LoVo (cell line): ENCODE measurements at regions not wholly inside any gene's neighbourhood (a gene's known extent, or its start where the extent isn't known, plus 50 kb on each side); places are given as distances from the start of the nearest gene placed in this dataset.
"Not testable (repeated sequence)": the region's sequence is repeated elsewhere in the genome, so short reads cannot be mapped to it uniquely, and the experiment has no call there.

Experiments
- DNase-seq: peaks from one replicate; pipeline ENCODE4 v3.0.0-alpha.2; 2016; ENCODE audit warnings: low spot score

DNA sequence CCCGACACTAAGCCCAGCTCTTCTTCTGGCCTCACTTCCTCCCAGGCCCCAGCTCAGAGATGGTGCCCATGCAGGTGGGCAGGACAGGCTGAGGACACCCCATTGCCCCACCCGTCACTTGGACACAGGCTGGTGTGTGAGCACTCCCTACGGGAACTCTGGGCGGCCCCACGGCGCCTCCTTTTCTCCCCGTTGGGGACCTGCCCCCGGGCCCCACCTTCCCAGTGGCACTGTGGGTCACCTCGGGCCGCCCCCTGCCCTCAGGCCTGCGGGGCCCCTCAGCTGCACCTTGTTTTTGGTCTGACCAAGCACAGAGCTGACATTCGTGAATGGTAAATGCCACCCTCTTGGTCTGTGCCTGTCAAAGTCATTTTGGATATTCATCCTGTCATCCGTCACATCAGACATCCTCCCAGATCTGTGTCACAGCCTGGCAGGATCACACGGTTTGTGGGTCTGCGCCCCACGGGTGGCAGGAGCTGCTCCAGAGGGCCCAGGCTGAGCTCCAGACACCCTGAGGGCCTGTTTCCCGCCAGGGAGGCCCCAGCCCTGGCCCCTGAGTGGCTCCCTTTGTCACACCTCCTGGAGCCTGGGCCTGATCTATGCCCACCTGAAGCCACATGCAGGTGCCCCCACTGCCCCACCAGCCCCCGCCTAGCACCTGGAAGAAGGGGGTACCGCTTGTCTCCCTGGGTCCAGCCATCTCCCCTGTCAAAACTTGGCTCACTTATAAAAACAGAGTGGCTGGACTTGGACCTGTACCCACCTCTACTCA lies 1188.5 kb downstream of the BRD1 start:
- DNase-seq, result no peak

DNA sequence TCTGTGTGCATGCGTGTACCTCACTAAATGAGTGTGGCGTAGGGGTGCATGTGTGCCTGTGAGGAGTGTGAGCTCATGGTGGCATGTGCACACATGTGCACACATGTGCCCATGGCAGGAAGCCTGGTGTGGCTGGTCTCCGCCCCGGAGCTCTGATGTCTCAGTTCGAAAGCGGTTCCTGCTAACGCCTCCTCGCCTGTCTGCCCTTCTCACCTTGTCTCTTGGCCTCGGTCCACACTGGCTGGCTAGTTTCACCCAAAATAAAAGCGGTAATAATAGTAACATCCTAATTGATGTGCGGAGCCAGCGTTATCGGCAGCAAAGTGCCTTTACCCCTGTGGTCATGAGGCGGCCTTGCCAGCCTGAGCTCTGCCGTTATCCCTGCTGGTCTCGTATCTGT lies 1190.4 kb downstream of the BRD1 start:
- DNase-seq, result no peak

- no peak for DNase-seq
Observed at GRCh38 chr22:48636746-48637145, 1190.9 kb downstream of the BRD1 start.

- DNase-seq, result no peak
Observed at GRCh38 chr22:48635816-48636215, 1191.9 kb downstream of the BRD1 start.

DNA sequence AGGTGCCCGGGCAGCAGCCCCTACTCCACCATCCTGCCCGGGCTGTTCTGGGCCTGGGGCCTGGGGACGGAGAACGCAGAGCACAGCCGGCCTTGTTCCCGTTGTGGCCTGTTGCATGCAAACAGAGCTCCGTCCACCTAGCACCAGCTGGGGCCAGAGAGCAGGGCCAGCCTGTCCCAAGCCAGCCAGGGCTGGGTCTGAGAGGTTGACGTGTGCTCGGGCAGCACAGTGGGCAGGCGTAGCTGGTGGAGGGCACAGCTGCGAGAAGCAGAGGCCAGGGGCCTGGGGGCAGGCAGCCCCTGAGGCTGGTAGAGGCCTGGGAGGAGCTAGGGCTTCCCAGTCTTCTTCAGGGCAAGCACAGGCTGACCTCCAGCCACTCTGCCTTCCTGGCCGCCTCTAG lies 1192.6 kb downstream of the BRD1 start:
- no peak for DNase-seq

GRCh38 chr22:48633996-48634836 lies 1193.5 kb downstream of the BRD1 start:
- no peak for DNase-seq

- no peak for DNase-seq
Observed at GRCh38 chr22:48632646-48633246, 1194.9 kb downstream of the BRD1 start.

DNA sequence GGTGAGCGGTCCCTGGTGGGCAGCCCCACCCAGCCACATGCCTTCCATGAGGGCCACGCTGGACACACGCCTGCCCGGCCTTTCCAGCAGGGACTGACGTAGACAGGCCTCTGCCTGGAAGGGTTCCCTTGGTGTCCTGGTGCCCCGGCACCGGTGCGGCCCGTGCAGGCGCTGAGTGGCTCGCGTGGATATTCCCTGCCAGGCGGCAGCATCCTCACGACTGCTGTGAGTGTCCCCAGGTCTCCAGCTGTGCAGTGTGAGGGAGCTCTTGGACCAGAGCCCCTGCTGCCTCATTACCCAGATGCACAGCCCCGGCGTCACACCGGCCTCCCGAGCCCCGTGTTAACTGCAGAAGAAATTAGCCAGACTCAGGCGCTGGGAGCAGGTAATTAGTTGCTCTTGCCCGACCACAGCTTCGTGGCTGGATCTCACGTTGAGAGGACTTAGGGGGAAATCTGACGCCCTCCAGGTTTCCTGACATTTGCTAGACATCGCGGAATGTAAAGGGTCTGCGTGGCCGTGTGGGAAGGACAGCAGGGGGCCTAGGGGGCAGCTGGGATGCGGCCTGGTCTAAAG lies 1196.3 kb downstream of the BRD1 start:
- DNase-seq, result no peak

DNA sequence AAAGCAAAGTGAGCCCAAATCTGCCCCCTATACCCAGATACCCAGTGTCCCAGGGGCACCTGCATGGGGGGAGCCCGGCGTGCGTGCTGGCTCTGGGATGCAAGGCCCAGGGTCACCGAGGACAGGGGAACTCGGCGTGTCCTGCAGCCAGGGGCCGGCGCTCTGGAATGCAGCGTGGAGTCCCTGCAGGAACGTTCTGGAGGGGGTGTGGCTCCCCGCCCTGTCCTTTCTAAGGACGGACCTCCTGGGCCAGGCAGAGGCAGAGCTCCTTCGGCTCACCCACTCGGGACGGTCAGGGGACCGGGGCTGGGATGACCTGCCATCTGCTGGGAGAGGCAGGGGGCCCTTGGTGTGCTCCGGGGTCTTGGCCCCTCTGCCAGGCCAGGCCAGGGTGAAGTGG lies 1196.8 kb downstream of the BRD1 start:
- DNase-seq, result no peak

DNA sequence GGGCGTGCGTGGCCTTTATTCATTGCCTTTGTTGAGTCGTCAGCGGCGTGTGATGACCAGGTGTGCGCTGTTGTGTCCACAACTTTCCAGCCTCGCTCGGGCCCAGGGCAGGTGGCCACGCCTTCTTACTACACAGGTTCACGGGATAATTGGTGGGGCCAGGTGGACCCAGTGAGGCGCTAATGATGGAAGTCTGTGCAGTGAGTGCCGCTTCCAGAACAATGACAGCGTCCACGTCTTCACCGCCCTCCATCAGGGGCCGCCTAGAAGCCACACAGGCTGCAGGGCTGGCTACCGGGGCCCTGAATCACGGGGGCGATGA lies 1197.3 kb downstream of the BRD1 start:
- no peak for DNase-seq

DNA sequence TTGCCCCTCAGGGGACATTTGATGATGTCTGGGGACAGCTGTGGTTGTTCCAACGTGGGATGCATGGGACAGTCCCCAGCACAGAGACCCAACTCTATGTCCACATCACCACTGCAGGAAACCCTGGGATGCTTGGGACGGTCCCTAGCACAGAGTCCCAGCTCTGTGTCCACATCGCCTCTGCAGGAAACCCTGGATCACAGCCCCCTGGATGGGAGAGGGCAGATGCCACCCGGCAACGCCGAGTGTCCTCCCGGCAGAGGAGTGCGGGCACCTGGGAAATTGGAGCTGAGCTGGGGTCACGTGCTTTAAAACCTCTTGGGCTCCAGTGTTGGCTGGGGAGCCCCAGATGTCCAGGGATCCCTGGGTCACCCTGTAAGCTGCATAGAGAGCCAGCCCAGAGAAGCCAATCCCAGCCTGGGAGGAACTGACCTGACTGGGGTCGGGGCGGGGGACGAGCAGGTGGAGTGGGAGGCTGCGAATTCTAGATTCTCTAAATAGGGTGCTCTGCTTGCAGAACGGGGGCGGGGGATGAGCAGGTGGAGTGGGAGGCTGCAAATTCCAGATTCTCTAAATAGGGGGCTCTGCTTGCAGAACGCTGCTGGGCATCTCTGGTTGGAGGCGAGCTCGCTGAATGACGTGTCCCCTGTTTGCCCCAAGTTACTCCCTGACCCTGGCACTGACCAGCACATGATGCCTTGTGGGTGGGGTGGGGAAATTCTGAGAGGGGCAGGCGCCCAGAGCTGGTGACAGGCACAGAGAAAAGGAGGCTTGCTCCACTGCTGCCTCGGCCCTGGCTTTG lies 1197.8 kb downstream of the BRD1 start:
- DNase-seq, result no peak

- DNase-seq, result no peak
Observed at GRCh38 chr22:48628891-48629543, 1198.7 kb downstream of the BRD1 start.

- no peak for DNase-seq
Observed at GRCh38 chr22:48627966-48628365, 1199.7 kb downstream of the BRD1 start.

- DNase-seq, result no peak
Observed at GRCh38 chr22:48627203-48627602, 1200.5 kb downstream of the BRD1 start.

DNA sequence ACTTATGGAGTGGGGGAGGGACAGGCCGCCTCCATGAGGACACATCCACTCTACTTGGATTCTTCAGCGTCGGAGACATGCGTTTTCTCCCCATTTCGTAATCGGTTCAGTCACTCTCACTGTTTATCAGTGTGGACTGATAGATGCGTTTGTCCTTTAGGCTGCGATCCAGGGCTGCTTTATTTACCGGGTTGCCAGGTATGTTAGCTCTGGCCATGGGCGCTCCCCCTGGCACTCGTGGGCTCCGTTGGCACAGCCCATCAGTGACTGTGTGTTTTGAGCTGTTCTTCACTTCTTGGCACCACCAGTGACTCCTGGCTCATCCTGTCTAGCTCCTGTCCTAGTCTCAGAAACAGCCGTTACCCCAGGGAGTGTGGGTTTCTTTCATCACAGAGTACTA lies 1203.3 kb downstream of the BRD1 start:
- DNase-seq, result no peak

GRCh38 chr22:48622891-48623545 lies 1204.7 kb downstream of the BRD1 start:
- no peak for DNase-seq

- DNase-seq, result no peak
Observed at GRCh38 chr22:48621085-48621484, 1206.6 kb downstream of the BRD1 start.

DNA sequence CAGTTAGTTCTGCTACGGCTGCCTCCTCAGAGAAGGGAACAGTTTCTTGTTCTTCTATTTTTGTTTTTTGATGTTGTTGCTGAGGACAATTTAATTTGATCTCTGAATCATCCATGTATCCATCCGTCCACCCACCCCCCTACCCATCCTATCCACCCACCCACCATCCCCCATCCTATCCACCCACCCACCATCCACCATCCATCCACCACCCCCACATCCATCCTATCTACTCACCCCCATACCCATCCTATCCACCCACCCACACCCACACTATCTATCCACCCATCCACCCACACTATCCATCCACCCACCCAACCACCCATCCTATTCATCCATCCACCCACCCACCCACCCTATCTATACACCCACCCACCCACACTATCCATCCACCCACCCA lies 1207.2 kb downstream of the BRD1 start:
- DNase-seq, result not testable (repeated sequence)

DNA sequence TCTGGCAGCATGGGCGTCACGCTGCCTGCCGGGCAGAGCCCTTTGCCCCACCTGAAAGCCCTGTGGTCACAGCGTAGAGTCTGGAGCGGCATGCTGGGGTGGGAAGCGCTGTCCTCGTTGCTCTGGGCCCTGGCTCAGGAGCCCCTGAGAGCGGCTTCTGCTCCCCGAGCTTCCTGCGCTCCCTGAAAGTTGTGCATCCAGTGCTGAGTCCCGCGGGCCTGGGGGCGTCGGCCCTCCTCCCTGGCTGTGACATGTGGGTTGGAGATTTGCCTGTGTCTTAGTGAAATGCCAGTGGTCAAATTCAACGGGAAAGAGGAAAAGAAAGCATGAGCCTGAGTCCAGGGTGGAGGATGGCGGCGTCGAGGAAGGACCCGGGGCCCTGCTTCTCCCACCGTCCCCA lies 1208.0 kb downstream of the BRD1 start:
- no peak for DNase-seq

- DNase-seq, result no peak
Observed at GRCh38 chr22:48618326-48618725, 1209.3 kb downstream of the BRD1 start.

DNA sequence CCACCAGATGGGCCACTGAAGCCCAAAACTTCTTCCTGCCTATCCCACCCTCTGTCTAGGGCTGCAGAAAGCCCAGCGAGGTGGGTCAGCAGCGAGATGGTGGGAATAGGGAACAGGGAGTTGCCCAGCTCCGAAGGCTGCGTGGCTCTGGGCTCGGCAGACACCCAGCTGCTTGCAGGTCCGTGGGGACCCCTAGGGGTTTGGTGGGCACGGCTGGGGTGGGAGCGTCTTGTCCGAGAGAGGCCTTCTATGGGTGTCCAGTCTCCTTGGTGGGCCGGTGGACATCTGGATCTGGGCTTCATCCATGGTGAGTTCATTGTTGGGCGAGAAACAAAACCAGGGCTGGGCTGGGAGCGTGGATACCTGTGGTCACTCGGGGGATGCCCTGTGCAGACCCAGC lies 1211.0 kb downstream of the BRD1 start:
- no peak for DNase-seq
